Upper lobe of right lung (tissue), 1 donor: ENCODE measurements at regions not wholly inside any gene's neighbourhood (a gene's known extent, or its start where the extent isn't known, plus 50 kb on each side); places are given as distances from the start of the nearest gene placed in this dataset. TPM values are rescaled to one million over a fixed set of nuclear protein-coding genes. Genes with fewer than 3 reads are reported as not detected.

Experiments used
- ATAC-seq: fragments of 200-7000 bp; cut with Tn5 transposase; one replicate; pipeline ENCODE4 v1.9.1; 2020; ENCODE audit warnings: mild to moderate bottlenecking, moderate library complexity
- DNase-seq: peaks from one replicate; pipeline ENCODE4 v3.0.0-alpha.2; 2020
- H3K27ac ChIP-seq: fragments of 200-600 bp; one replicate; pipeline ENCODE4 v1.8.0; 2022
- H3K27me3 ChIP-seq: fragments of 200-600 bp; one replicate; pipeline ENCODE4 v1.8.0; 2022; ENCODE audit warnings: mild to moderate bottlenecking
- H3K36me3 ChIP-seq: fragments of 200-600 bp; one replicate; pipeline ENCODE4 v1.8.0; 2022
- H3K4me1 ChIP-seq: fragments of 200-600 bp; one replicate; pipeline ENCODE4 v1.8.0; 2022
- H3K4me3 ChIP-seq: fragments of 200-600 bp; one replicate; pipeline ENCODE4 v1.8.0; 2022; ENCODE audit warnings: mild to moderate bottlenecking
- H3K9me3 ChIP-seq: fragments of 200-600 bp; one replicate; pipeline ENCODE4 v1.8.0; 2022
- CTCF ChIP-seq: fragments of 200-600 bp; IDR thresholded peaks from one replicate; pipeline ENCODE4 v1.8.0; 2022; ENCODE audit warnings: antibody characterized with exemption
- intact Hi-C: fragments of 100-400 bp; cut with DNase I; formaldehyde crosslinking; loops from one replicate; pipeline ENCODE4 v1.11.0; 2022
- microRNA-seq: library from miRNA; unstranded; fragments of <30 nt; microRNA quantifications from one replicate; pipeline ENCODE4 v1.2.0, GENCODE V29; 2020; ENCODE audit warnings: borderline microRNAs expressed
- donor health status: DM: no; HTN: yes; CAD: no; lungs with severe emphysema.

- H3K36me3 ChIP-seq, result no peaks in the 10 kb centered on the region
- H3K4me3 ChIP-seq, result no peak overlapping the region
- no peak overlapping the region for H3K27ac ChIP-seq
- no peaks in the 10 kb centered on the region for H3K4me1 ChIP-seq
- H3K27me3 ChIP-seq, result no peaks in the 10 kb centered on the region
- H3K9me3 ChIP-seq, result no peaks in the 10 kb centered on the region
- intact Hi-C loops, result no loop called here
- TF ChIP-seq CTCF, result no peak
- ATAC-seq (no peak), DNase-seq (no peak)
These were observed 57.3 kb upstream of the MON1B start for GRCh38 chr16:77133706-77134105.

- Histone ChIP-seq H3K9me3 (no peaks in the 10 kb centered on the region), H3K27me3 (no peaks in the 10 kb centered on the region), H3K4me3 (no peak overlapping the region), H3K27ac (no peak overlapping the region), H3K36me3 (no peaks in the 10 kb centered on the region), H3K4me1 (no peaks in the 10 kb centered on the region)
- intact Hi-C loops, result no loop called here
- TF ChIP-seq CTCF, result no peak
- ATAC-seq (no peak), DNase-seq (no peak)
These were observed 53.9 kb upstream of the MON1B start for GRCh38 chr16:77137045-77137444.

Small RNAs in the stretch of these regions (microRNA-seq; reads per million reads assigned to microRNA genes)
- not detected for gene MIR4719
